ENCODE measurements at regions not wholly inside any gene's neighbourhood (a gene's known extent, or its start where the extent isn't known, plus 50 kb on each side); places are given as distances from the start of the nearest gene placed in this dataset.

DNA sequence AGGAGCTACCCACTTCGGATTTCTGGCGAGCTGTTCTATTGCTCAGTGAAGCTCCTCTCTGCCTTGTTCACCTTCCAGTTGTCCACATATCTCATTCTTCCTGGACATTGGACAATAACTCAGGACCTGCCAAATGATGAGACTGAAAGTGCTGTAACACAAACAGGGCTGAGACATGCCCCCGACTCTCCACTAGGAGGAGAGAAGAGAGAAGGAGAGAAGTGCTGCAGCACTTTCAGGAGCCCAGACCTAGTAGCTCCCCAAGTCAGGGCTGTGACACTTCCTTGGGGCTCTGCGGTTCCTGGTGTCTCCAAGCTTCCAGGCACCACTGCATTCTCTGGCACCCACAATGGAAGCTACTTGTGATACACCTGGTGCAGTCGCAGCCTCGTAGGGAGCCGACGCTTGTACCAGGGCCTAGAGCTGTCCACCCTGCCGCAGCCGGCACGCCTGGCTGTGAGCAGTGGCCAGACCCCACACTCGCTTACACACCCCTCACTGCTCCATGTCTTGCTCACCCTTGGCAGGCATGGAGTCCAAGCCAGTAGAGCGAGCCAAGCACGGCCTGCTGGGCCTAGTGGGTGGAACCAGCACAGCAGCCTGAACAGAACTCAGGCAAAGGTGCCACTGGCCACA lies 234.9 kb downstream of the TECRL start:
- no peaks in the 10 kb centered on the region for H3K27me3 ChIP-seq (replicated peaks; ENCODE audit: insufficient read depth)
- intact Hi-C loops (cut with DNase I), result no loop called here
- H3K27ac ChIP-seq, result no peak overlapping the region
- TF ChIP-seq POLR2A (IDR thresholded peaks at IDR 0.05), result no peak
- H3K9me3 ChIP-seq, result no peaks in the 10 kb centered on the region
- no peak for DNase-seq (ENCODE audit: low spot score)
- H3K4me3 ChIP-seq, result no peak overlapping the region
- H3K36me3 ChIP-seq, result no peaks in the 10 kb centered on the region
- 93% methylated on average over 14 of the region's 14 CpGs for WGBS
- no peaks in the 10 kb centered on the region for H3K4me1 ChIP-seq (replicated peaks)

DNA sequence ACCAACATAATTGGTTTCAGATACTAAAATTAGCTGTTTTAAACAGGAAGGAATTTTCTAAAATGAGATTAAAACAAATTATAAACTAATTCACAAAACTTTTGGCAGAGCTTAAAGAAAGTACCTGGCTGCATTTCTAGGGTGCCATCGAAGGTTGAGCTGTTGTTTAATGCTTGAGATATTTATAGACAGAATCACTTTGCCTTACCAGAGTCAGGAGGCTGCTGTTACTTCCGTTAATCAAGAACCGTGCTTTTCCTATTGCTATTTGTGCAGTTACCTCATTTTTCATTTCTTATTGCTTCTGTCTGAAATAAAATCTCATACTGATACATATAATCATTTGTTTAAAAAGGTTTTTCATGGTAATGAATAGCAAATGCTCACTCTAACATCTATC lies 242.9 kb downstream of the TECRL start:
- H3K27me3 ChIP-seq (replicated peaks; ENCODE audit: insufficient read depth), result no peaks in the 10 kb centered on the region
- DNase-seq (ENCODE audit: low spot score), result no peak
- WGBS, result 39% methylated on average over 3 of the region's 3 CpGs
- no peaks in the 10 kb centered on the region for H3K4me1 ChIP-seq (replicated peaks)
- TF ChIP-seq POLR2AphosphoS5 (IDR thresholded peaks at IDR 0.05) (no peak), POLR2A (IDR thresholded peaks at IDR 0.05) (no peak)
- TF ChIP-seq, protein P1, sequence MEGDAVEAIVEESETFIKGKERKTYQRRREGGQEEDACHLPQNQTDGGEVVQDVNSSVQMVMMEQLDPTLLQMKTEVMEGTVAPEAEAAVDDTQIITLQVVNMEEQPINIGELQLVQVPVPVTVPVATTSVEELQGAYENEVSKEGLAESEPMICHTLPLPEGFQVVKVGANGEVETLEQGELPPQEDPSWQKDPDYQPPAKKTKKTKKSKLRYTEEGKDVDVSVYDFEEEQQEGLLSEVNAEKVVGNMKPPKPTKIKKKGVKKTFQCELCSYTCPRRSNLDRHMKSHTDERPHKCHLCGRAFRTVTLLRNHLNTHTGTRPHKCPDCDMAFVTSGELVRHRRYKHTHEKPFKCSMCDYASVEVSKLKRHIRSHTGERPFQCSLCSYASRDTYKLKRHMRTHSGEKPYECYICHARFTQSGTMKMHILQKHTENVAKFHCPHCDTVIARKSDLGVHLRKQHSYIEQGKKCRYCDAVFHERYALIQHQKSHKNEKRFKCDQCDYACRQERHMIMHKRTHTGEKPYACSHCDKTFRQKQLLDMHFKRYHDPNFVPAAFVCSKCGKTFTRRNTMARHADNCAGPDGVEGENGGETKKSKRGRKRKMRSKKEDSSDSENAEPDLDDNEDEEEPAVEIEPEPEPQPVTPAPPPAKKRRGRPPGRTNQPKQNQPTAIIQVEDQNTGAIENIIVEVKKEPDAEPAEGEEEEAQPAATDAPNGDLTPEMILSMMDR (IDR thresholded peaks at IDR 0.05), result no peak
- H3K4me3 ChIP-seq, result no peak overlapping the region
- intact Hi-C loops (cut with DNase I), result no loop called here
- H3K27ac ChIP-seq, result no peak overlapping the region
- no peaks in the 10 kb centered on the region for H3K9me3 ChIP-seq
- no peaks in the 10 kb centered on the region for H3K36me3 ChIP-seq

DNA sequence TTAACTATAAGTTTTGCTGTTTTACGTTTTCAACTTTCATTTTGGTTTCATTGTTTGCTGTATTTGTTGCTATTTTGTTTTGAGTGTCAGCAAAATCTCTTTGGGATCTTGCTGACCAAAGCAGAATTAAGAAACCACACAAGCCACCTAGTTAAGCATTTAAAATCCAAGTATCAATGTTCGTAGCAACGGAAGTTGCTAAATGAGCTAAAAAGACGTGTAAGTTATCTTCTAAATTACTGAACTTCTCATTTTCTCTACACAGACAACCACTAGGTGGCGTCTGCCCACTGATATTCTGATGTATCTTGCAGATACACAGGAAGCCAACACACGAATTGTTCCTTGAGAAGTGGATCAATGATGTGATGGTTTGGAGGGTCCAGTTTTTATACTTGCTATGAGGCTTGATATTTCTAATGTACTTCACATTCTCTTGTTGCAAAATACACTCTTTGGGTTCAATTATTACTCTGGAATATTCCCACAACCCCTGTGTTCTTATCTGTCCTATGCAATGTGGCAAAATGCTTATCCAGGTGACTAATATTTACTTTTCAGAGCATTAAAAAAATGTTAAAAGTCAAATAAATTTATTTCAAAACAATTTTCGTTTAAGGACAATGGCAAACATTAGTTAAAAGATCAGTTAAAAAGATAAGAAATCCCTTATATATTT lies 250.5 kb downstream of the TECRL start:
- no peaks in the 10 kb centered on the region for H3K27me3 ChIP-seq (replicated peaks; ENCODE audit: insufficient read depth)
- no peaks in the 10 kb centered on the region for H3K4me1 ChIP-seq (replicated peaks)
- TF ChIP-seq, protein P1 (IDR thresholded peaks at IDR 0.05), result peak; percentile 27 to 79 (median 68)
- TF ChIP-seq POLR2A (IDR thresholded peaks at IDR 0.05) (no peak), POLR2AphosphoS5 (IDR thresholded peaks at IDR 0.05) (no peak)
- WGBS, result 10% methylated on average over 7 of the region's 7 CpGs
- intact Hi-C loops (cut with DNase I), result loop anchor here (2.0 kb wide), 1 partner anchor 380 kb away; no protein-coding TSS in a partner anchor
- DNase-seq (ENCODE audit: low spot score), result peak; percentile 63
- no peak overlapping the region for H3K27ac ChIP-seq
- no peaks in the 10 kb centered on the region for H3K36me3 ChIP-seq
- H3K9me3 ChIP-seq, result no peaks in the 10 kb centered on the region
- H3K4me3 ChIP-seq, result no peak overlapping the region

DNA sequence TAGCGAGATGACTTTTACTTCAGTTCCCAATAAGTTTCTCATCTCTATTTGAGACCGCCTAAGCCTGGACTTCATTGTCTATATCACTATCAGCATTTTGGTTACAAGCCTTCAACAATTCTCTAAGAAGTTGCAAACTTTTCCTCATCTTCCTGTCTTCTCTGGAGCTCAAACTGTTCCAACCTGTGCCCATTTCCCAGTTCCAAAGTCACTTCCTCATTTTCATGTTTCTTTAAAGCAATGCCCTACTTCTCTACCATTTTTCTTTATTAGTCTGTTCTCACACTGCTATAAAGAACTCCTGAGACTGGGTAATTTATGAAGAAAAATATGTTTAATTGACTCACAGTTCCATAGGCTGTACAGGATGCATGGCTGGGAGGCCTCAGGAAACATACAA lies 251.9 kb downstream of the TECRL start:
- Histone ChIP-seq H3K9me3 (no peaks in the 10 kb centered on the region), H3K27ac (no peak overlapping the region), H3K36me3 (no peaks in the 10 kb centered on the region), H3K4me3 (no peak overlapping the region), H3K4me1 (replicated peaks) (no peaks in the 10 kb centered on the region), H3K27me3 (replicated peaks; ENCODE audit: insufficient read depth) (no peaks in the 10 kb centered on the region)
- no peak for TF ChIP-seq POLR2AphosphoS5 (IDR thresholded peaks at IDR 0.05)
- no peak for TF ChIP-seq POLR2A (IDR thresholded peaks at IDR 0.05)
- TF ChIP-seq, protein P1 (IDR thresholded peaks at IDR 0.05), result no peak
- intact Hi-C loops (cut with DNase I), result no loop called here
- 91% methylated on average over 2 of the region's 2 CpGs for WGBS
- no peak for DNase-seq (ENCODE audit: low spot score)

DNA sequence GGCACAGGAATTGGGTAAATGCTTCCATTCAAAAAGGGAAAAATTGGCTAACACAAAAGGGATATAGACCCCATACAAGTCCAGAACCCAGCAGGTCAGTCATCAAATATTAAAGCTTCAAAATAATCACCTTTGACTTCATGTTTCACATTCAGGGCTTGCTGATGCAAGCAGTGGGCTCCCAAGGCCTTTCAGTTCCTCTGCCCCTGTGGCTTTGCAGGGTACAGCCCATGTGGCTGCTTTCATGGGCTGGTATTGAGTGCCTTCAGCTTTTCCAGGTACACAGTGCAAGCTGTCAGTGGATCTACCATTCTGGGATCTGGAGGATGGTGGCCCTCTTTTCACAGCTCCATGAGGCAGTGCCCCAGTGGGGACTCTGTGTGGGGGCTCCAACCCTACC lies 253.0 kb downstream of the TECRL start:
- H3K27me3 ChIP-seq (replicated peaks; ENCODE audit: insufficient read depth), result no peaks in the 10 kb centered on the region
- intact Hi-C loops (cut with DNase I), result no loop called here
- TF ChIP-seq POLR2A (IDR thresholded peaks at IDR 0.05) (no peak), POLR2AphosphoS5 (IDR thresholded peaks at IDR 0.05) (no peak)
- TF ChIP-seq, protein P1 (IDR thresholded peaks at IDR 0.05), result no peak

More for the DNA sequence above, 253.0 kb downstream of the TECRL start:
- Histone ChIP-seq H3K36me3 (no peaks in the 10 kb centered on the region), H3K27ac (no peak overlapping the region), H3K4me1 (replicated peaks) (no peaks in the 10 kb centered on the region), H3K4me3 (no peak overlapping the region), H3K9me3 (no peaks in the 10 kb centered on the region)
- no peak for DNase-seq (ENCODE audit: low spot score)

All from prostate gland (tissue), 2 donors.